Large intestine (tissue), 3 donors: ENCODE measurements at regions not wholly inside any gene's neighbourhood (a gene's known extent, or its start where the extent isn't known, plus 50 kb on each side); places are given as distances from the start of the nearest gene placed in this dataset.

Source experiments
- DNase-seq, 2 donors: peaks; one replicate each; pipeline versions ENCODE4 v3.0.0 to v3.0.0-alpha.2; 2013
- H3K27ac ChIP-seq: one replicate; pipeline ENCODE4 v1.5.1; 2013; ENCODE audit warnings: low read length
- H3K27me3 ChIP-seq: 2 replicates; pipeline ENCODE4 v1.6.1; 2013; ENCODE audit warnings: low read length; ENCODE audit not compliant: control insufficient read depth, insufficient read depth
- H3K36me3 ChIP-seq: 2 replicates; pipeline ENCODE4 v1.6.1; 2013; ENCODE audit warnings: low read length; ENCODE audit not compliant: control insufficient read depth, insufficient read depth
- H3K4me1 ChIP-seq: one replicate; pipeline ENCODE4 v1.6.1; 2013; ENCODE audit warnings: low read length; ENCODE audit not compliant: control insufficient read depth, insufficient read depth
- H3K4me3 ChIP-seq: one replicate; pipeline ENCODE4 v1.5.1; 2013; ENCODE audit warnings: low read length
- H3K9me3 ChIP-seq: one replicate; pipeline ENCODE4 v1.6.1; 2013; ENCODE audit warnings: mild to moderate bottlenecking, low read depth, low read length, moderate library complexity; ENCODE audit not compliant: control insufficient read depth
- WGBS: methylation state at CpG from one replicate; pipeline ENCODE4 v1.1.5; 2013; ENCODE audit warnings: low lambda C conversion rate; ENCODE audit not compliant: insufficient coverage; 5-methylcytosine and 5-hydroxymethylcytosine counted together

- Histone ChIP-seq H3K27ac (no peak overlapping the region), H3K4me3 (no peak overlapping the region)
- no CpG with 5 or more reads among the region's 6 CpGs for WGBS
Measured at GRCh38 chr20:41861772-41862422, 243.7 kb upstream of the CHD6 start.

GRCh38 chr20:41854765-41855164 lies 236.6 kb upstream of the CHD6 start:
- WGBS: no CpG with 5 or more reads among the region's 3 CpGs
- no peaks in the 10 kb centered on the region for H3K4me1 ChIP-seq
- DNase-seq: no peak
- H3K36me3 ChIP-seq: no peaks in the 10 kb centered on the region
- H3K27me3 ChIP-seq: no peaks in the 10 kb centered on the region
- no peaks in the 10 kb centered on the region for H3K9me3 ChIP-seq
- no peak overlapping the region for H3K27ac ChIP-seq
- no peak overlapping the region for H3K4me3 ChIP-seq

More at GRCh38 chr20:41861772-41862422, 243.7 kb upstream of the CHD6 start:
- Histone ChIP-seq H3K27me3 (no peaks in the 10 kb centered on the region), H3K9me3 (no peaks in the 10 kb centered on the region), H3K4me1 (no peaks in the 10 kb centered on the region), H3K36me3 (no peaks in the 10 kb centered on the region)
- no peak for DNase-seq

- Histone ChIP-seq H3K4me3 (no peak overlapping the region), H3K27me3 (no peaks in the 10 kb centered on the region), H3K36me3 (no peaks in the 10 kb centered on the region), H3K9me3 (no peaks in the 10 kb centered on the region), H3K27ac (no peak overlapping the region), H3K4me1 (no peaks in the 10 kb centered on the region)
- 86% methylated on average over 1 of the region's 2 CpGs for WGBS
- DNase-seq: no peak
Measured at GRCh38 chr20:41853806-41854205, 235.6 kb upstream of the CHD6 start.

- Histone ChIP-seq H3K9me3 (no peaks in the 10 kb centered on the region), H3K4me3 (no peak overlapping the region), H3K4me1 (no peaks in the 10 kb centered on the region), H3K27ac (no peak overlapping the region), H3K36me3 (no peaks in the 10 kb centered on the region), H3K27me3 (no peaks in the 10 kb centered on the region)
- WGBS: no CpG with 5 or more reads among the region's 3 CpGs
- no peak for DNase-seq
Measured at GRCh38 chr20:41848180-41848579, 230.0 kb upstream of the CHD6 start.

GRCh38 chr20:41837669-41838224 lies 219.6 kb upstream of the CHD6 start:
- WGBS: 17% methylated on average over 1 of the region's 3 CpGs
- DNase-seq: no peak
- Histone ChIP-seq H3K36me3 (no peaks in the 10 kb centered on the region), H3K4me3 (no peak overlapping the region), H3K27me3 (no peaks in the 10 kb centered on the region), H3K4me1 (no peaks in the 10 kb centered on the region), H3K27ac (no peak overlapping the region), H3K9me3 (no peaks in the 10 kb centered on the region)

- no peaks in the 10 kb centered on the region for H3K27me3 ChIP-seq
- no peaks in the 10 kb centered on the region for H3K9me3 ChIP-seq
- no peak overlapping the region for H3K27ac ChIP-seq
- no peaks in the 10 kb centered on the region for H3K4me1 ChIP-seq
- H3K4me3 ChIP-seq: no peak overlapping the region
- DNase-seq: no peak
- H3K36me3 ChIP-seq: no peaks in the 10 kb centered on the region
- 80% methylated on average over 1 of the region's 1 CpG for WGBS
Measured at GRCh38 chr20:41833739-41834138, 215.6 kb upstream of the CHD6 start.

GRCh38 chr20:41830702-41831101 lies 212.5 kb upstream of the CHD6 start:
- 100% methylated on average over 1 of the region's 2 CpGs for WGBS
- DNase-seq: no peak
- Histone ChIP-seq H3K4me3 (no peak overlapping the region), H3K36me3 (no peaks in the 10 kb centered on the region), H3K27me3 (no peaks in the 10 kb centered on the region), H3K27ac (no peak overlapping the region), H3K9me3 (no peaks in the 10 kb centered on the region), H3K4me1 (no peaks in the 10 kb centered on the region)

GRCh38 chr20:41819436-41819835 lies 201.3 kb upstream of the CHD6 start:
- Histone ChIP-seq H3K36me3 (no peaks in the 10 kb centered on the region), H3K9me3 (no peaks in the 10 kb centered on the region), H3K4me1 (no peaks in the 10 kb centered on the region), H3K27me3 (no peaks in the 10 kb centered on the region), H3K27ac (no peak overlapping the region), H3K4me3 (no peak overlapping the region)
- no peak for DNase-seq
- WGBS: no CpG with 5 or more reads among the region's 2 CpGs

GRCh38 chr20:41818991-41819390 lies 200.8 kb upstream of the CHD6 start:
- Histone ChIP-seq H3K36me3 (no peaks in the 10 kb centered on the region), H3K4me1 (no peaks in the 10 kb centered on the region), H3K9me3 (no peaks in the 10 kb centered on the region), H3K4me3 (no peak overlapping the region), H3K27ac (no peak overlapping the region), H3K27me3 (no peaks in the 10 kb centered on the region)
- no peak for DNase-seq
- WGBS: no CpG with 5 or more reads among the region's 5 CpGs

GRCh38 chr20:41818369-41818768 lies 200.2 kb upstream of the CHD6 start:
- WGBS: no CpG with 5 or more reads among the region's 5 CpGs

GRCh38 chr20:41811456-41811855 lies 193.3 kb upstream of the CHD6 start:
- Histone ChIP-seq H3K27ac (no peak overlapping the region), H3K36me3 (no peaks in the 10 kb centered on the region), H3K27me3 (no peaks in the 10 kb centered on the region), H3K9me3 (no peaks in the 10 kb centered on the region), H3K4me1 (no peaks in the 10 kb centered on the region), H3K4me3 (no peak overlapping the region)
- WGBS: no CpG with 5 or more reads among the region's 1 CpG
- DNase-seq: no peak

More at GRCh38 chr20:41818369-41818768, 200.2 kb upstream of the CHD6 start:
- H3K36me3 ChIP-seq: no peaks in the 10 kb centered on the region
- H3K27ac ChIP-seq: no peak overlapping the region
- DNase-seq: no peak
- no peaks in the 10 kb centered on the region for H3K4me1 ChIP-seq
- H3K27me3 ChIP-seq: no peaks in the 10 kb centered on the region
- H3K4me3 ChIP-seq: no peak overlapping the region
- H3K9me3 ChIP-seq: no peaks in the 10 kb centered on the region
